ENCODE measurements at regions not wholly inside any gene's neighbourhood (a gene's known extent, or its start where the extent isn't known, plus 50 kb on each side); places are given as distances from the start of the nearest gene placed in this dataset.

DNA sequence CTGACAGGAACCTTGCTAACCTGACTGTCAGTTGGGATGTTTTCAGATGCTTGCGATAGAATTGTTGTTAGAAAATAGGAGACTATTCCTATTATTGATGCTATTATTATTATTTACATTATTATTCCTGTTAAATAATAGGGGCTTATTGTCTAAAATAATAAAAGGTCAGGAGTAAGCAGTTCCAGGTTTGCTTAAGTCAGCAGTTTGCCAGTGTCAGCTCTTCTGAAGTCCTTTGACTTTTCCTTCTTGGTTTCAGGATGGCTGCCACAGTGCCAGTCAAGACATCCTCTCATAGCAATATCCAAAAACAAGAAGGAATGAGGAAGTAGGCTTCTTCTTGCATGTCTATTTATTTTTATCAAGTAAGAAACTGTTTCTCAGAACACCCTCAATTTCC, 141.7 kb upstream of the MARCHF11 start:
- DNase-seq (ENCODE audit: extremely low read depth, insufficient read length), result no peak

DNA sequence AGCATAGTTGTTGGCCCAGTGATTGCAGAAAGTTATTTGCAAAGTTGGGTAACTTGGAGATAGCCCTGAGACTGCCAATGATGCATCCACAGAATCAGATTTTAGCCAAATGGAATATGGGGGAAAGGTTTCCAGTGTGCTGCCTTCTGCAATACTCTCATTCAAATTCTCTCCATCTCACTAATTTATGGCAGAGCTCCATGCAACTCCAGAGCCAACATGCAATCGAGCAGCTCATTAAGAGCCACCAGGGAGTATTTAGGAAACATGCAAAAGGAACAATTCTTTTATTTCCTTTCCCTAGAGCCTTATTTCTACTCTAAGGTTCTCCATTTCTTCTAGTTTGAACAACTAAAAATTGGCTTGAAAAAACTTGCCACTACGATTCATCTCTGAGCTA, 135.9 kb upstream of the MARCHF11 start:
- DNase-seq (ENCODE audit: extremely low read depth, insufficient read length), result no peak
- Histone ChIP-seq H3K4me3 (replicated peaks; ENCODE audit: low read depth, low read length) (no peak overlapping the region), H3K27me3 (replicated peaks; ENCODE audit: control insufficient read depth, insufficient read depth, low read length) (no peaks in the 10 kb centered on the region), H3K36me3 (ENCODE audit: control insufficient read depth, insufficient read depth, low read length) (no peaks in the 10 kb centered on the region)
- TF ChIP-seq, protein P1, sequence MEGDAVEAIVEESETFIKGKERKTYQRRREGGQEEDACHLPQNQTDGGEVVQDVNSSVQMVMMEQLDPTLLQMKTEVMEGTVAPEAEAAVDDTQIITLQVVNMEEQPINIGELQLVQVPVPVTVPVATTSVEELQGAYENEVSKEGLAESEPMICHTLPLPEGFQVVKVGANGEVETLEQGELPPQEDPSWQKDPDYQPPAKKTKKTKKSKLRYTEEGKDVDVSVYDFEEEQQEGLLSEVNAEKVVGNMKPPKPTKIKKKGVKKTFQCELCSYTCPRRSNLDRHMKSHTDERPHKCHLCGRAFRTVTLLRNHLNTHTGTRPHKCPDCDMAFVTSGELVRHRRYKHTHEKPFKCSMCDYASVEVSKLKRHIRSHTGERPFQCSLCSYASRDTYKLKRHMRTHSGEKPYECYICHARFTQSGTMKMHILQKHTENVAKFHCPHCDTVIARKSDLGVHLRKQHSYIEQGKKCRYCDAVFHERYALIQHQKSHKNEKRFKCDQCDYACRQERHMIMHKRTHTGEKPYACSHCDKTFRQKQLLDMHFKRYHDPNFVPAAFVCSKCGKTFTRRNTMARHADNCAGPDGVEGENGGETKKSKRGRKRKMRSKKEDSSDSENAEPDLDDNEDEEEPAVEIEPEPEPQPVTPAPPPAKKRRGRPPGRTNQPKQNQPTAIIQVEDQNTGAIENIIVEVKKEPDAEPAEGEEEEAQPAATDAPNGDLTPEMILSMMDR (IDR thresholded peaks at IDR 0.05; ENCODE audit: insufficient read depth, low read length, poor library complexity, severe bottlenecking), result no peak

More for the DNA sequence above, 141.7 kb upstream of the MARCHF11 start:
- no peaks in the 10 kb centered on the region for H3K36me3 ChIP-seq (ENCODE audit: control insufficient read depth, insufficient read depth, low read length)
- TF ChIP-seq, protein P1 (IDR thresholded peaks at IDR 0.05; ENCODE audit: insufficient read depth, low read length, poor library complexity, severe bottlenecking), result no peak
- H3K4me3 ChIP-seq (replicated peaks; ENCODE audit: low read depth, low read length), result no peak overlapping the region
- H3K27me3 ChIP-seq (replicated peaks; ENCODE audit: control insufficient read depth, insufficient read depth, low read length), result no peaks in the 10 kb centered on the region

DNA sequence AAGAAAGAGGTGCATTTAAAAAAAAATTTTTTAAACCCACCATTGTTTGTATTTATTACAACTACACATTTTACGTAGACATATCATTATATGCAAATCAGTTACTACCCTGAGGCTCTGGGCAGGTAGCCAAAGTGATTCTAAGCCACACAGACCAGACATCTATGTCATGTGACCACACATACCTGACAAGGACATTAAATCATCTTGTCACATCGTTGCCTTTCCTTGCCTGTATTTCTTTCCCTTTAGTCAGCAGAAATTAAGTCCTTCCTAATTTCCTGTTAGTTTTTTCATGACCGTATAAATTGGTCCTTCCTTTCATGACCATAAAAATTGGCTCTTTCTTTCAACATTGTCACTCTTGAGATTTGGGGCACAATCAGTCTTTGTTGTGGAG, 134.2 kb upstream of the MARCHF11 start:
- no peak for DNase-seq (ENCODE audit: extremely low read depth, insufficient read length)

DNA sequence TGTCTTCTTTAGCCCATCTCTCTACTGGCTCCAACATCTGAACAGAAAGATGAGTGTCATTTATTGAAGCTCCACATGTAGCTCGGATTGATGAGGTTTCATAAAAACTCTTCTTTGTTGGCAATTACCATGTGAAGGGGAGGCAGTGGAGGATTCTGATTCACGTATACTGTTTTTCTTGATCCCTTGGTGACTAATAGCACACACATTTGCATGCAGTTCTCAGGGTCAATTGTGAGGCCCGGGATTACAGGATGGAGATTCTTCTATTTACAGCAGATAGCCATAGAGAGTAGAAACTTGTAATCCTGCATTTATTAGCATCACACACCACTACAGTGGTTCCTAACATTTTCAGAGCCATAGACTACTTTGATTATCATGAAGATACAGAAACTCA, 133.2 kb upstream of the MARCHF11 start:
- H3K4me3 ChIP-seq (replicated peaks; ENCODE audit: low read depth, low read length), result no peak overlapping the region
- H3K36me3 ChIP-seq (ENCODE audit: control insufficient read depth, insufficient read depth, low read length), result no peaks in the 10 kb centered on the region
- H3K27me3 ChIP-seq (replicated peaks; ENCODE audit: control insufficient read depth, insufficient read depth, low read length), result no peaks in the 10 kb centered on the region
- TF ChIP-seq, protein P1 (IDR thresholded peaks at IDR 0.05; ENCODE audit: insufficient read depth, low read length, poor library complexity, severe bottlenecking), result no peak
- DNase-seq (ENCODE audit: extremely low read depth, insufficient read length), result no peak

More for the DNA sequence above, 134.2 kb upstream of the MARCHF11 start:
- TF ChIP-seq, protein P1 (IDR thresholded peaks at IDR 0.05; ENCODE audit: insufficient read depth, low read length, poor library complexity, severe bottlenecking), result no peak
- Histone ChIP-seq H3K4me3 (replicated peaks; ENCODE audit: low read depth, low read length) (no peak overlapping the region), H3K36me3 (ENCODE audit: control insufficient read depth, insufficient read depth, low read length) (no peaks in the 10 kb centered on the region), H3K27me3 (replicated peaks; ENCODE audit: control insufficient read depth, insufficient read depth, low read length) (no peaks in the 10 kb centered on the region)

DNA sequence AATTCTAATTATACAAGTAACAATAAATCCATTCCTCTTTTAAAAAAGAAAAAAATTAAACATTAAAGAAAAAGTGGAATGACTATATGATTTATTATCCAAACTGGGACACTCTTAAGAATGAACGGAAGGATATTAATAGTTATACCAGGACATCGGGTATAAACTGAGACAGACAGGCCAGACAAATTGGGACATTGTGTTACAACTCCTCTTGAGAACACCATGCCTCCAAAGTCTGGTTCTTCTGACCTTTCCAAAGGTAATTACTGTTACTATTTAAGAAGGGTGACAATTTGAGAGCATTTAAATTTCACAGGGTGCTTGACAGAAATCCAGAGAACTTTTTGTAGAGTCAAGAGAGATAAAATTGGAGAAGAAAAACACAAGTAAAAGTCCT, 132.1 kb upstream of the MARCHF11 start:
- TF ChIP-seq, protein P1 (IDR thresholded peaks at IDR 0.05; ENCODE audit: insufficient read depth, low read length, poor library complexity, severe bottlenecking), result no peak
- Histone ChIP-seq H3K36me3 (ENCODE audit: control insufficient read depth, insufficient read depth, low read length) (no peaks in the 10 kb centered on the region), H3K4me3 (replicated peaks; ENCODE audit: low read depth, low read length) (no peak overlapping the region), H3K27me3 (replicated peaks; ENCODE audit: control insufficient read depth, insufficient read depth, low read length) (no peaks in the 10 kb centered on the region)
- DNase-seq (ENCODE audit: extremely low read depth, insufficient read length), result no peak

DNA sequence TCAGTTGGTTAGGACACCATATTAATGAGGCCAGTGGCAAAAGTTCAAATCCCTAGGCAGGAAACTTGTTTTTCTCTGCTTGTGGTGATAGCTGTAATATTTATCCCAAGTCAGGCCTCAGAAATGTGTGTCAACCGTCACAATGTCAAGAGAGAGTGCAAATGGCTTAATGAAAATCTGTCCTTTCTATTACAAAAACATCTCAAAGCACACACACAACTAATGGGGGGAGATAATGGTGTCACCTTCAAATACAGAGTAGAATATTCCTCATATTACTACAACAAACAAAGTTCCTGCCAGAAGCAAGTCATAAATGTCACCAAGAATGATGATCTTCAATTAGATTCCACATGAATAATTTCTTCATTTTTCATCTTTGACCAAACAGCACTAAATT, 127.2 kb upstream of the MARCHF11 start:
- no peaks in the 10 kb centered on the region for H3K27me3 ChIP-seq (replicated peaks; ENCODE audit: control insufficient read depth, insufficient read depth, low read length)
- H3K36me3 ChIP-seq (ENCODE audit: control insufficient read depth, insufficient read depth, low read length), result no peaks in the 10 kb centered on the region
- DNase-seq (ENCODE audit: extremely low read depth, insufficient read length), result no peak
- H3K4me3 ChIP-seq (replicated peaks; ENCODE audit: low read depth, low read length), result no peak overlapping the region
- TF ChIP-seq, protein P1 (IDR thresholded peaks at IDR 0.05; ENCODE audit: insufficient read depth, low read length, poor library complexity, severe bottlenecking), result no peak
